HTR-8/SVneo (cell line): ENCODE measurements at regions not wholly inside any gene's neighbourhood (a gene's known extent, or its start where the extent isn't known, plus 50 kb on each side); places are given as distances from the start of the nearest gene placed in this dataset.
A peak's percentile ranks its signal among the peaks of the same experiment; 100 is the strongest.

ENCODE experiments used
- DNase-seq: peaks from one replicate; pipeline ENCODE4 v3.0.0; 2011; ENCODE audit warnings: low spot score, mixed read lengths; ENCODE audit not compliant: insufficient read length
- FAIRE-seq: peaks from 2 replicates; lab custom pipeline; 2011; peaks lifted over from hg19 to GRCh38; lab: Jason Lieb, UNC

DNA sequence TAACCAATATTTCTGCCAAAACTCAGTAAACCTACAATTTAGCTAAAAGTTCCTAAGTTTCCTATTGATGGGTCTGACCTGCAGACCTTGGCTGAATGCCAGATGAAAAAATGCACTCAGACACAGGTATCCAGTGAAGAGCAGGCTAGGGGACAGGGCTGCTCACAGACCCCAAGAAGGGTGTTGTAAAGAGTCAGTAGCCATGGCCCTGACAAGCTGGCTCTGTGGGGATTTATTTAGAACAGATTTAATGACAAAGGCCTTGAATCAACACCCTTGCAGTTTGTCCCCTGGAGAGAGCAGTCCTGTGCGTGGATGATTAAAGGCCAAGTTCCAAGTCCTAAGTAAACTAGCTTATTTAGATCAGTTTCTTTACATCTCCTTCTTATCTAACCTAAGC, 1243.2 kb upstream of the ADGRL4 start:
- FAIRE-seq: no peak
- DNase-seq: no peak

GRCh38 chr1:80248886-80249285, 1242.4 kb upstream of the ADGRL4 start:
- DNase-seq: no peak

DNA sequence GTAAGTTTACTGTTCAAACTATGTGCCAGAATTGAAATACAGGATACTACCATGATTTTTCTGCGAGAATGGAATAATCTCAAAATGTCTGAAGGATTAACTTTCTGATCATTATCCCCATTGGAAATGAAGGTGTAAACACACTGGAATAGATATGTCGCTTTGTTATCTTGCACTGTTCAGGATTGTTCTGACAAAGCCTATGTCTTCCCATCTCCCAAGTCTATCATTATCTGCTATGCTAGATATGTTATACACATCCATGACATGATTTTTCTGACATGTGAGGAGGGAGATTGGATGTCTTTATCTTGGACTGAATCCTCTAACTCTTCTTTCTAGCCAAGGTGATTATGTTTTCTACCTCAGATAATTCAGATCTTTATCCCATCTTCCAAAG, 1239.3 kb upstream of the ADGRL4 start:
- DNase-seq: no peak
- no peak for FAIRE-seq

More at GRCh38 chr1:80248886-80249285, 1242.4 kb upstream of the ADGRL4 start:
- FAIRE-seq: no peak

GRCh38 chr1:80244372-80244771, 1237.8 kb upstream of the ADGRL4 start:
- DNase-seq (no peak), FAIRE-seq (no peak)

- no peak for DNase-seq
Observed at GRCh38 chr1:80241566-80241965, 1235.0 kb upstream of the ADGRL4 start.

DNA sequence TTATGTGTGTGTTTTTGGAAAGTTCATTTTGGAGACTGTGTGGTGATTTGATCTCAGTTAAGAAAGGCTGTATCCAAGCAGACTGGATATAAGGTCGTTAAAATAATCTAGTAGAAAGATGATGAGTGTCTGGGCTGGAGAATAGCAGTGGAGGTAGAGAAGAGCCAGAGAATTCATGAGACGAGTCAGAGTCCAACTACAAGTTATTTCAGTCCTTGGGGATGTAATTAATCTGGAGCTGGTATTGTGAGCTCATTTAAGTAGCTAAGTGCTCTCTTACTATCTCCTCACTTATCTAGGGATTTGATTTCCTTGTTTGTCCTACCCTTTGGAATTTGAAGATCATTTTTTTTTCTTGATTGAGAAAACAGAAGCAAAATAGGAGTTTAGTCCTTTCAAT, 1219.0 kb upstream of the ADGRL4 start:
- no peak for FAIRE-seq
- DNase-seq: no peak

More at GRCh38 chr1:80241566-80241965, 1235.0 kb upstream of the ADGRL4 start:
- FAIRE-seq: no peak

DNA sequence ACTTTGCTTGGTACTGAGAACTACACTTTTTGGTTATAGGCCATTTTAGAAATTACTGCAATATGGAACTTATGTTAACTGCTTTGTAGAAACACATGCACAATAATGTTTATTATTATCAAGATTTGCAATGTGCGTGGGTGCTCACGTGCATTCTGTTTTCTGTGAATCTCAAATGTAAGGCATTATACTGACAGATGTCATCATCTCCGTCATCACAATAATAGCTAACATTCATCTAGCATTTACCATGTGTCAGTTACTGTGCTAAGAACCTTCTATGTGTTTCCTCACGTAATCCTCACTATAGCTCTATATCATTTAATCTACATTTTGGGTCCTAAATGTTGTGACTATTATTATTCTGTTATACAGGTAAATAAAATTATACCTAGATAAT, 1214.8 kb upstream of the ADGRL4 start:
- no peak for FAIRE-seq
- no peak for DNase-seq

- DNase-seq (peak; percentile 3), FAIRE-seq (no peak)
Observed at GRCh38 chr1:80218112-80218511, 1211.6 kb upstream of the ADGRL4 start.

DNA sequence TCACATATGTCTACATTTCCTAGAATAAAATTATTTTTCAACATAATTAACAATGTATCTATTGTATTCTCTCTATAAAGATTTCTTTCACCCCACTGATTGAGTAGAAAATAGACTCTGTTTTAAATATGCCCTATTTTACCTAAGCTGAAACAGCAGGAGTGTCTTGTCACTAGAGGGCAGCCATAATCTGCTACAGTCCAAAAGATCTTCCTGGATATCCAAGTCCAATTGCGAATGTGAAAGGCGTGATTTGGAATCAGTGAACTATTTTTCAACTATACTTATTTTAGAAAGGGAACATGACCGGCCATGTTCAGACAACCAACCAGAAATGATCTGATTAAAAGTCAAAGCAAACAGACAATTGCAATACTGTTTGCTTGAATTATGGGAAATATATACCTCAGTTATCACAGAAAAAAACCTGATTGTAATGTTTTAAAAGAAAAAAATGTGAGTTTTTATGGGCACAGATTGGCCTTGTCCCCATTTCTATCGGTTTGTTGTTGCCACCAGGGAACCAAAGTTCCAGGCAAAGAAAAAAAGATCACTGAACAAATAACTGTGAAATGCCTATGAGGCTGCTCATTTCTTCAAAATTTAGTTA, 1211.0 kb upstream of the ADGRL4 start:
- peak; percentile 11 for DNase-seq
- FAIRE-seq: no peak

- DNase-seq: no peak
- FAIRE-seq: no peak
Observed at GRCh38 chr1:80214888-80215540, 1208.5 kb upstream of the ADGRL4 start.

DNA sequence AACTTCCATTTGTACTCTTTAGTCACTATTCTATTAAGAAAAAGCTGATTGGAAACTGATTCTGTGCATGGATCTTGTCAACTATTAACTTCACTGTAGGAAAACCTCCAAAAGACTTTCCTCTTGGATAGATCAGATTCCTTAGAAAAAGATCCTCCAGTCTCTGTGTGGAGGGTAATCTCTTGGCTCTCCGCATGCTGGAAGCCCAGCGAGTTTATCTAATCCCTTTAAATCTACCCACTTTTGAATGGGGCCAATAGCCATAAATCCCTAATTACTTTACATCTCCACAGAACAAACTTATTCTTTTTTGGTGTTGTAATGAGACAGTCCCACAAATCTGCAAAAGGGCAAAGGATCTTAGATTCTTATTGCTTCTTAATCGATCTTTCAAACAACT, 1206.4 kb upstream of the ADGRL4 start:
- no peak for FAIRE-seq

DNA sequence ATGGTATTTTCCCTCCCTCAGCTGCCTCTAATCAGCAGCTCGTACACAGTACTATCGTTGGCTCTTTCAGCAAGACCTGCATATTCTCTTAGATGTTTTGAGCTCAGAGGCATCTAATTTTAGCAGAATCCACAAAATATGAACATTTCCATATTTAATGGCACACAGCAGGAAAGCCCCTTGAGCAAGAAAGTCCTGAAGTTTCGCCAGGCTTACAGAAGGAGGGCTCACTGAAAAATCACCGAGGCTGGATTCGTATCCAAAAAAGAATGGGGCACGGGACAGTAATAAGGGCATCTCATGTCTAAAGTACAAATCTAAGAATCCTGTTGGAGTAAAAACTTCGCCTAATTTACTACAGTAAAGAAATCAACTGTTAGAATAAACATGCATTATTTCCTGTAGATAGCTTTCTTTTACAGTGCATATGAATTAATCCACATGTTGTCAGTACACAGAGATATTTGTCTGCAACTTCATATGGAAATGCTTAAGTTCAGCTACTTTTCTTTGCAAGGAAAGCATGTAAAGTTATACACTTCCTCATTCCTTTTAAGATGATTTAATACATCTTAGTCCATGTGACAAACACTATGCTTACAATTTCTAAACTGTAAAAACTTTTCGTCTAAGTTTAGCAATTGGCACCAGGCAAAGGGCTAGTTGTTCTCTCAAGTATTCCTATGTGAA, 1205.3 kb upstream of the ADGRL4 start:
- no peak for FAIRE-seq
- DNase-seq: no peak

More for the DNA sequence above, 1206.4 kb upstream of the ADGRL4 start:
- DNase-seq: no peak

DNA sequence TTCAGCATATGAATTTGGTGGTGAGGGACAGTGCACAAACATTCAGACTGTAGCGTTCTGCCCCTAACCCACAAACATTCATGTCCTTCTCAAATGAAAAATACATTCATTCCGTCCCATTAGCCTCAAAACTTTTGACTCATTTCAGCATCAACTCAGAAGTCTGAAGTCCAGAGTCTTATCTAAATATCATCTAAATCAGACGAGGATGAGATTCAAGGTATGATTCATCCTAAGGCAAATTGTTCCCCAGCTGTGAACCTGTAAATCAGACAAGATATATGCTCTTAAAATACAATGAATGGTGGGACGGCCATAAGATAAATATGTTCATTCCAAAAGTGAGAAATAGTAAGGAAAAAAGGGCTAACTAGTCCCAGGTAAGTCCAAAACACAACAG, 1195.6 kb upstream of the ADGRL4 start:
- no peak for FAIRE-seq
- no peak for DNase-seq

DNA sequence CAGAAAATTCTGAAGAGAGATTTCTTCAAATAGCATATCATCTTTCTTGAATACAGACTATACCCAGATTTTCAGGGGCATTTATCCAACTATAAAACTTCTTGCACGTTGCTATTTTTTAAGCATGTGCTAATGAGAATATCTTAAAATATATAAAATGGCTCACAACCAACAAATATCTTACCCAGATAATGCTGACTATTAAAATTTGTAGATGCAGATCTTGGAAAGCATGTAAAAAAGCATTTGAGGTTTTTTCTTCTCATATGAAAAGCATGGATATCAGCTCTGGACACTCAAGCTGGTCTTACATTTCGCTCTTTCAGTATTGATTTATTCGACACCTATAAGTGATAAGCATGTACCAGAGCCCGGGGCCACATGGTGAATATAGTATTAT, 1187.7 kb upstream of the ADGRL4 start:
- no peak for DNase-seq
- FAIRE-seq: no peak

DNA sequence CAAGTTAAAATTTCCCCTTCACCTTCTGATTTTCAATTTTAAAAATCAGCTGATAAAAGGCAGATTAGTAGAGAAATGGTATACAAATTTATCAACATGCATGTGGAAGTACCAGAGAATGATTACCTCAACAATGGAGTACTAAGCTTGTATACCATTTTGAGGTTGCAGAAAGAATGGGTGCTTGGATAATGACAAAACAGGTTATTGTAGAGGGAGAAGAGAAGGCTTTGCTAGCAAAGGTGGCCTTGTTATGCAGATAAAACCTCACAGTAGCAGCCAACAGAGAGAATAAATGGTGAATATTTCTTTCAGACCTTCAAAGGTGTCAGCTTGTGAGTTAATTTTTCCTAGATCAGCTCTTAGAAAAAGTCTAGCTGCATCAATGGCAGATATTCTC, 1174.9 kb upstream of the ADGRL4 start:
- FAIRE-seq (no peak), DNase-seq (no peak)

DNA sequence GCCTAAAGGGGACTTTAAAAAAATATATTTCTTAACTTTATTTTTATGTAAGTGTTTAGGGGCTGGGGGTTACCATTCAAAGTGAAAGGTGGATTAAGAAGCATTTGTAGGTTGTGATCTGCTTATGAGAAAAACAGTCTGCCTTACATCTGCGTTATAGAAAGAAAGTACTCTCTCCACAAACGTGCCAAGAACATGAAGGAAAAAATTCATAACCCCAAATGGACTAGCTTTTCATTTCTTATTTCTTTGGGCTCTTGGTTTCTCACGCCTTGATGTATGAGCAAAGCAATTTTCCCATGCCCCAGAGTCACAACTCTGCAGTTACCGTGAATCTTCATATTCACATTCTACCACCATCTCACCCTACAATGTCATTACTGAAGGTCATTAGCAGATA, 1165.1 kb upstream of the ADGRL4 start:
- FAIRE-seq: no peak
- DNase-seq: no peak

DNA sequence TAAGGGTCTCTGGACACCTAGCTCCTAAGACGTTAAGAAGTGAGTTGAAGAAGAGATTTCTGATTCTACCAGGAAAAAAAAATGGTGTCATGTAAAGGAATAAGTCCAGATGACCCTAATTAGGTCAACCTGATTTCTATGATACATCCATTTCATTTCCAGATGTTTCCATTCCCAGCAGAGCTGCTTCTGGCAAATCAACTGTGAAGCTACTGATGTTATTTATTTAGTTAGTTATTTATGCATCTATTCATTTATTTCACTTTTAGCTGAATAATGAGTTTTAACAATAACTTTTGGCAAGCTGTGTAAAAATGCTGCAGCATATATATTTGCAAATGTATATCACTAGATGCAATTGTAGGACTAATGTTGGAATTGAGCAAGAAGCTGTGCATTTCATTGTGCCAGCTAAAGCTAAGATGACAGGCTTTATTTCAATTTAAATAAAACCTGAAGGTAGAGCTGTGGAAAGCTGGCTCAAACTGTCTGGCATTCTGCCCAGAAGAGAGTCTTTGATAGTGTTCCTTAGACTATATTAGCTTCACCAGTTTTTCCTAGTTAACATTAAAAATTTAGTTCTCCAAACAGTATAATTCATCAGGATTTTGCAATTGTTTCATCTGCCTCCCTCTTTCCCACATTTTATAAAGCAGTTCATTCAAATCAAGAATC, 1164.4 kb upstream of the ADGRL4 start:
- no peak for DNase-seq
- FAIRE-seq: no peak

DNA sequence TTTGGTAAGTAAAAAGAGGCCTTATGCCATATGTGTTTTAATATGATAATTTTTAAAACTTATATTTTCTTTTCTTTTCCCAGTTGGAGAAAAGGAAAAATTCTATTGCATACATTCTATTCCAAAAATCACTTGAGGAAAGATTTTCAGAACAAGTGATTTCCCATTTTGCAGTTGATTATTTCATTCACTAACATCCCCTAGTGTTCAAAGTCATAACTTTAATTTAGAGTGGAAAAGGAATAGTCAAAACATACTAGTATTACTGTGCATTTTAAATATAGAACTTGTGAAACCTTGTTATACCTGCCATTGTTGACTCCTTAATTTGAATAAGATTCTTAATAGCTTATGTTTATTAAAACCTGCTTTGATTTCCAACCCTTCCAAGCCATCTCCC, 1157.6 kb upstream of the ADGRL4 start:
- DNase-seq: no peak
- FAIRE-seq: no peak

DNA sequence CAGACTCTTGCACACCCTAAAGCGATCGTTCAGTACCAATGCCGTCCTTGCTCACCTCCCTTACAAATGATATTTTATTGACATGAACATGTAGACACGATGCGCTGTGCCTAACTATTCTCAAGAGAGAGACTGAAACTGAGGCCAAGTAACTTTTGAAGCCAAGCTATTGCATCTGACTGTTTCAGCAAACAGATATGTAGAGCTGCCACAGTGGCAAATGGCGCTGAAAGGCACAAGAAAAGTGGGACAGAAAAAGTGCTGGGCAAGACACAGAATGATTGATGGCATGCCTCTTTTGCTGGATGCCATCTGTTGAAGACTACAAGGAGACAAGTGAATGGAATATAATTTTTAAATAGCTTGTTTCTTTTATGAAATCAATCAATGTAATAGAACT, 1157.2 kb upstream of the ADGRL4 start:
- no peak for DNase-seq
- FAIRE-seq: no peak

GRCh38 chr1:80158771-80159170, 1152.2 kb upstream of the ADGRL4 start:
- FAIRE-seq: no peak

DNA sequence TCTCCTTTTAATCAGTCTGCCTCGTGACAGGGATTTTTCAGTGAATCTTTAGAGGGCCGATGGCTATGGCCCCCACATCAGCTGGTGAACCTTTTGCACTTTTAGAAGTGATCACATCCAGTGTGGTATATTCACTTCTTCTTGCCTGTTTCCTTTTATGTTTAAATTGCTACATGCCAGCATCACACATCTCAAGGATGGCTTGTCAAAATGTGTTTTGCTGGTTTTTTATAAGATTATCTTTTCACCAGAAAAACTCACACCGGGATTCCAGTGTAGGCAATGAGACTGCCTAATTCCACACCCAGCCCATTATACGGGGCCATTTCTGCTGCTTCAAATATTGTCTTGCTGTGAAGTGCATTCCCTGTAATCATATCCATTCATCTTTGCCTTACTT, 1151.7 kb upstream of the ADGRL4 start:
- FAIRE-seq: no peak
- DNase-seq: no peak

More at GRCh38 chr1:80158771-80159170, 1152.2 kb upstream of the ADGRL4 start:
- DNase-seq: no peak
